IPS-18c (cell line): ENCODE measurements at regions not wholly inside any gene's neighbourhood (a gene's known extent, or its start where the extent isn't known, plus 50 kb on each side); places are given as distances from the start of the nearest gene placed in this dataset.

Source experiments
- H3K4me3 ChIP-seq: 2 replicates; pipeline ENCODE4 v1.7.0; 2013; ENCODE audit warnings: low read depth, mild to moderate bottlenecking, low read length, moderate library complexity; ENCODE audit not compliant: insufficient read depth
- H3K9me3 ChIP-seq: one replicate; pipeline ENCODE4 v1.6.1; 2013; ENCODE audit warnings: mild to moderate bottlenecking, low read length, moderate library complexity; ENCODE audit not compliant: control insufficient read depth, insufficient read depth

DNA sequence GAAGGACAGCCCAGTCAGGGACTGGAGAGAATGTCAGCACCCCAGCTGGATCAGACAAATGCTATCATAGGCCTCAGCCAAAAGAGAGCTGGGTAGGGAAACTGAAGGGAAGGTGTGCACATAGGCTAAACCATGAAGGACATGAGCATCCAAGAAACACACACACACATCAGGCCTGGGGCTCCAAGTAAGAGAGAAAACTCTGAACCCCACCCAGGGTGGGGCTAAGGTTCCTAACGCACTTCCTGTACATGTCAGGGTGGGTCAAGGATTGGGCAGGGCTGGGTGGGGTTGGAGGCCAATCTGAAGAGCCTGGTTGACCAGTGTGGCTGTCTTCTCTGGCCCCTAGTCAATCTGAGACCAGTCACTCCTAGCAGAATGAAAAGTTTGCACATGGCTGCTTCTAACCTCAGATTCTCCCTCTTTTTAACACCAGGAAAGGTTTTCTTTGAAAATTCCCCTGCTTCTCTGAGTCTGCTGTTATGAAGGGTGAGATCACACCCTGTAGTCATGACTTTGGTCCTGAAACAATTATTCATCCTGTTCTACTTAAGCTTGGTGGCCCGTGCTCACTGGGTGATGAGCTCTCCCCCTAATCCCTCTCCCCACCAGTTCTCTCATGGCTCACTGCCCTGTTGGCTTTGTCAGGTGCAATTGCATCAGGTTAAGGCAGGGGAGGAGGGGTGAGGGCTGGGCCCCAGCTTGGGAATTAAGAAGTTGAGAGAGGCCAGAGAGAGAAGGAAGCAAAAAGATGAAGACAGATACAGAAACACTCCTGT lies 88.4 kb downstream of the MAFB start:
- H3K4me3 ChIP-seq = no peak overlapping the region
- no peaks in the 10 kb centered on the region for H3K9me3 ChIP-seq

DNA sequence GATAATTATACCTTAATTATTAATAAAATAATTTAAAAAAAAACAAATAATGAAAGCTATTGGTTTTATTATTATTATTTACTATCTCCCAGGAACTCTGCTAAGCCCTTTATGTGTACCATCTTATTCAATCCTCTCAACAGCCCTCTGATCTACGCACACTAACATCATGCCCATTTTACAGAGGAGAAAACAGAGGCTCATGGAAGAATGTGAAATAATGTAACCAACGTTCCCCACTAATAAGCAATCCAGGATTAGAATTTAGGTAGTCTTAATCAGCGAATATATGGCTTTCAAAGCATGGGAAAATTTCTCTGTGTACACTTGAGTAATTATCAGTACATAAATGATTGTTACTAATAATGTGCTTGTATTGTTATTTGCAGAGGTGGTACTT lies 89.0 kb downstream of the MAFB start:
- Histone ChIP-seq H3K9me3 (no peaks in the 10 kb centered on the region), H3K4me3 (no peak overlapping the region)

- Histone ChIP-seq H3K9me3 (no peaks in the 10 kb centered on the region), H3K4me3 (no peak overlapping the region)
Observed at GRCh38 chr20:40592941-40593340, 96.1 kb downstream of the MAFB start.

DNA sequence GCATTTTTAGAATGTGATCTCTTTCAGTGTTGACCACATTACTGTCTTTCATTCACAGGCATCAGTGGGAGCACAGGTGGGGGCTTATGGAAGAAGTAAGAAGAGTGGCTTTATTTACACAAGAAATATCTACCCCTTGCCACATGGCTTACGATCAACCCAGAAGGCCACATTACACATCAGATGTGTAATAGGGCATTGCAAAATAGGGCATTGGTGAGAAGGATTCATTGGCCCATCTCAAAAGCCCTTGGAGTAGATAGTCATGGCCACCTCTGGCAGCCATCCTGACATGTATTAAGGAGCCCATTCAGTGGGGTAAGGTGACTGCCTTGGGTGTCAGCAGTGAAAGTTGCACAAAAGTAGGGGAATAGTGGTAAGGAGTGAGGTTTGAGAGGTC lies 97.5 kb downstream of the MAFB start:
- Histone ChIP-seq H3K4me3 (no peak overlapping the region), H3K9me3 (no peaks in the 10 kb centered on the region)

DNA sequence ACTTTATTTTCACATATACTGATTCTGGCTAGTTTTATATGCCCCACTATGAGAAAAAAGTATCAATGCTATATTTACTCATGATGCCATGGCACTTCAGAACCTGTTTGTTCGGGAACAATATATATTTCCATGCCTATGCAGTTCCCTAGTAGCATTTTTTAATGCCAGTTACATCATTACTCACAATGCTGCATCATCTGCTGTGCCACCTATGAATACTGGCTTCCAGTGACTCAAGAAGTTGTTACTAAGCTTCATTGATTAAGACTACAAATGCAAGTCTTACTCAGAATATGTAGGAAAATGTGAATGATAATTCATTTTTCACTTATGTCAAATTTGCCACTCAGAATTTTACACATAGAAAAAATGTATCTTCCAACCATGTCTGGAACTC lies 97.9 kb downstream of the MAFB start:
- H3K9me3 ChIP-seq = no peaks in the 10 kb centered on the region
- H3K4me3 ChIP-seq = no peak overlapping the region

GRCh38 chr20:40589581-40589980 lies 99.5 kb downstream of the MAFB start:
- Histone ChIP-seq H3K4me3 (no peak overlapping the region), H3K9me3 (no peaks in the 10 kb centered on the region)

DNA sequence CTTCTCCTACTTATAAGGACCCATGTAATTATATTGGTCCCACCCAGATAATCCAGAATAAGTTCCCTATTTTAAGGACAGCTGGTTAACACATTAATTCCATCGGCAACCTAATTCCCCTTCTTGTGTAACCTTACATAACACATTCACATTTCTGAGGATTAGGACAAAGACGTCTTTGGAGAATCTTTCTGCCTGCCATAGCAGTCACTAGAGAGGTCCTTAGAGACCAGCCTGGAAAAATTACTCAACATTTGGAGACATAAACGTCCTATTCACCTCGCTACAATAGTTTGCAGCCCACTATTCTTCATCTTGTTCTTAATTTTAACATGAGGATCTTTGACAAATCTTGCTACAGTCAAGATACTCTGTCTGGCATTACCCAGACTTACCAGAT lies 100.1 kb downstream of the MAFB start:
- Histone ChIP-seq H3K4me3 (no peak overlapping the region), H3K9me3 (no peaks in the 10 kb centered on the region)

DNA sequence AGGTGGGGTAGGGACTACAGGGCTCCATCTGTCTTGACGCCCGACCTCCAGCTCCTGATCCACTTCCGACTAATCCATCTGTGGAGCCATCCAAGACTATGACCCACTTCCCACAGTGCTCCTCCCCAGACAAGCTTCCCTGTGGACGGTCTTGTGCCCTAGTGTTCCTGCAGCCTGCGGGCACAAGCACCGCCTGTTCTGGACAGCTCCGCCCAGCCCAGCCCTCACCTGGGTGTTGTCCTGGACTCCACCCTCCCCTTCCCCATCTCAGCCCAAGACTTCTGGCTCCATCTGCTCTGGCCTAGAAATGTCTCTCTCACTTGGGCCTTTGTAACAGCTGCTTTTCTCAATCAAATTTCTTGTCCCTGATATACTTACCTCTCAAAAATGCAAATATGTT lies 102.0 kb downstream of the MAFB start:
- no peak overlapping the region for H3K4me3 ChIP-seq

GRCh38 chr20:40584130-40584809 lies 104.8 kb downstream of the MAFB start:
- no peak overlapping the region for H3K4me3 ChIP-seq

More for the DNA sequence above, 102.0 kb downstream of the MAFB start:
- no peaks in the 10 kb centered on the region for H3K9me3 ChIP-seq

GRCh38 chr20:40583636-40584035 lies 105.4 kb downstream of the MAFB start:
- no peaks in the 10 kb centered on the region for H3K9me3 ChIP-seq
- no peak overlapping the region for H3K4me3 ChIP-seq

More at GRCh38 chr20:40584130-40584809, 104.8 kb downstream of the MAFB start:
- H3K9me3 ChIP-seq = no peaks in the 10 kb centered on the region

- no peak overlapping the region for H3K4me3 ChIP-seq
- H3K9me3 ChIP-seq = no peaks in the 10 kb centered on the region
Observed at GRCh38 chr20:40583205-40583604, 105.8 kb downstream of the MAFB start.

DNA sequence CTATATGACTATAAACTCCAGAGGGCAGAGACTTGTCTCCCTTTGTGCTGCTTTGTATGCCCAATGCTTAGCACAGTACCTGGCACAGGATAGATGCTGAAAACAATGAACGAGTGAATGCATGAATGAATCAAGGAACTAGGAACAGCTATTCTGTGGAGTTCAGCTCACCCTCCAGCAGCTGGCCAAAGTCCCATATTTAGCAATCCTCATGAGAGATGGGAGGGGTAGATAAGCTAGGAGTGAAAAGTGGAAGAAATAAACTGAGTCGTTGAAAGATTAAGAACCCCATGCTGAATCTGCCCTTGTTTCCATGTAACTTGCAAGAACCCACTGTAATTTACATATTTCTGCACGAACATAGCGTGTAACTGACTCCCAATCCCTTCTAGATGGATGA lies 106.5 kb downstream of the MAFB start:
- H3K4me3 ChIP-seq = no peak overlapping the region
- no peaks in the 10 kb centered on the region for H3K9me3 ChIP-seq

DNA sequence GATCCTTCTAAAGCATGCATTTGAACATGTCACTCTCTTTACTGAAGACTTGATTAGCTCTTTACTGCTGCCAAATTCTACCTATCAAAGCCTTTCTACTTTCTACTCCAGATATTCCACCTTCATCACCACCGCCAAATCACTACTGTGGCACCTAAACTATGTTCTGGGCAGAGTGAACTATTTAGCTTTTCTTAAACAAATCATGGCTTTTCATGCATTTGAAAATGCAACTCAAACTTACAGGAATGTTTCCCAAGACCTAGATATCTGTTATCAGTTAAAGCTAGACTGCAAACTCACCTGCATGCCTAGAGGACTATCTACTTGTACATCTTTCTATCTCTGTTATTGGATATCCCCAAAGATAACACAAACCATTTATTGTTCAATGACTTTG lies 109.3 kb downstream of the MAFB start:
- H3K9me3 ChIP-seq = no peaks in the 10 kb centered on the region
- H3K4me3 ChIP-seq = no peak overlapping the region

GRCh38 chr20:40578961-40579360 lies 110.1 kb downstream of the MAFB start:
- no peaks in the 10 kb centered on the region for H3K9me3 ChIP-seq
- no peak overlapping the region for H3K4me3 ChIP-seq

DNA sequence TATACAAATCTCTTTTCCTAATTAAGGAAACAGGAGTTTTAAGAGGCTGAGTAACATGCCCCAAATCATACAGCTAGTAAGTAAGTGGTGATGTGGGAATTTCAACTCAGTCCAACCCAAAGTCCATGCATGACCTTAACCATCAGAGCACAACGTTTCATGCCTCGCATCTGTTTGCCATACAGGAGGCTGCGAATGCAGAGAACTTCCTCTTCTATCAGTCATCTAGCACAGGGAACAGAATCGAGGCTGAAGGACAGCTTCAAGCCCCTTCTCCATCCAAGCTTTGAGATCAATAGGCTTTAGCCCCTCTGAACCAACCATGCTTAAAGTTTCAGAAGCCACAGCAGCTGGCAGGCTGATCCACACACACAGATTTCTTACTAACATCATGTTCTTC lies 113.2 kb downstream of the MAFB start:
- Histone ChIP-seq H3K9me3 (no peaks in the 10 kb centered on the region), H3K4me3 (no peak overlapping the region)

GRCh38 chr20:40572251-40572650 lies 116.8 kb downstream of the MAFB start:
- H3K9me3 ChIP-seq = no peaks in the 10 kb centered on the region
- no peak overlapping the region for H3K4me3 ChIP-seq

GRCh38 chr20:40571639-40572038 lies 117.4 kb downstream of the MAFB start:
- H3K4me3 ChIP-seq = no peak overlapping the region
- no peaks in the 10 kb centered on the region for H3K9me3 ChIP-seq

DNA sequence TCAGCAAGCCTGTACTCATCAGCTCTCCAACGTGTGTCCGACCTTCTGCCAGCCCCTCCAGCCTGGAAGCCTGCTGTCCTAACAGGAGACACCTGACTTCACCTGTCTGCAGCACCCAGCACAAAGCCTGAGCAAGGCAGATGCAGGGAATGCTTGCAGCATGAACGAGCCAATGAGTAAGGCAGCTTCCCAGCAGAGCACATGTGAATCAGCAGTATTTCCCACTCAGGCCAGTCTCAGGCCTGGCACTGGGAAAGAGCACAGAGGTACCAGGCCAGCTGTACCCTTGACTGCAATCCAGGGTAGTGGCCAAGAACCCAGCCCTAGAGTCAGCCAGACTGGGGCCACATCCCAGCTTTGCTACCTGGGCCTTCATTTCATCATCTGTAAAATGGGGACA lies 120.8 kb downstream of the MAFB start:
- Histone ChIP-seq H3K9me3 (no peaks in the 10 kb centered on the region), H3K4me3 (no peak overlapping the region)

DNA sequence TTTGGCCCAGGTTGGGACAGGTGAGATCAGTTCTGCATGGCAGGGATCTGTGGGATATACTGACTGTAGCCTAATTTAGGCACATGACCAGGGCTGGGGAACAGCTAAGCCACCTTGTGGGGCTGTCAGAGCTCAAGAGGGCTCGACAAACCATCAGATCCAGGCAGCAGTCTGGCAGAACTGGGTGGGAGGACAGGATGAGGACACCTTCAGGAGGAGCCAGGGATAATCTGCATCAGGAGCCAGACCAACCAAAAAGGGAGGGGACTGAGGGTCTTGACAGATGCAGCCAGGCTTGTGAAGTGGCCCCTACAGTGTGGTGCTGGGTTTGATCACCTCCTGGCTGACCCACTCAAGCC lies 123.4 kb downstream of the MAFB start:
- H3K4me3 ChIP-seq = no peak overlapping the region
- no peaks in the 10 kb centered on the region for H3K9me3 ChIP-seq
